Keratinocyte (primary cell): ENCODE measurements at regions not wholly inside any gene's neighbourhood (a gene's known extent, or its start where the extent isn't known, plus 50 kb on each side); places are given as distances from the start of the nearest gene placed in this dataset.

Experiments used
- DNase-seq: peaks from one replicate; pipeline ENCODE4 v3.0.0-alpha.2; 2011; ENCODE audit warnings: low read depth, missing footprints, low spot score
- FAIRE-seq: peaks from 2 replicates; lab custom pipeline; 2011; peaks lifted over from hg19 to GRCh38; lab: Jason Lieb, UNC
- H2AFZ ChIP-seq: 2 replicates; pipeline ENCODE4 v1.6.0; 2012; ENCODE audit warnings: low read length, control low read depth, inconsistent platforms; ENCODE audit not compliant: control insufficient read depth
- H3K27ac ChIP-seq: 2 replicates; pipeline ENCODE4 v1.5.1; 2011; ENCODE audit warnings: low read length; ENCODE audit not compliant: control insufficient read depth, insufficient read depth
- H3K27me3 ChIP-seq: 3 replicates; pipeline ENCODE4 v1.6.0; 2011; ENCODE audit warnings: low read length; ENCODE audit not compliant: control insufficient read depth, insufficient read depth; ENCODE audit errors: extremely low read depth
- H3K36me3 ChIP-seq, 2 experiments: 2 replicates in 1 of 2; 3 replicates in 1 of 2; pipeline ENCODE4 v1.5.1; 2011; ENCODE audit warnings: low read length in 2 of 2, mild to moderate bottlenecking in 1 of 2; ENCODE audit not compliant: control insufficient read depth in 2 of 2, insufficient read depth in 2 of 2; ENCODE audit errors: extremely low read depth in 1 of 2
- H3K4me1 ChIP-seq: 3 replicates; pipeline ENCODE4 v1.5.1; 2011; ENCODE audit warnings: low read length; ENCODE audit not compliant: control insufficient read depth, insufficient read depth; ENCODE audit errors: extremely low read depth
- H3K4me2 ChIP-seq: 3 replicates; pipeline ENCODE4 v1.6.0; 2011; ENCODE audit warnings: low read depth, low read length; ENCODE audit not compliant: control insufficient read depth, insufficient read depth; ENCODE audit errors: extremely low read depth
- H3K4me3 ChIP-seq, 3 experiments: fragments of 200-600 bp in 1 of 3; sonication (generic) in 1 of 3; 2 replicates in 2 of 3; 3 replicates in 1 of 3; pipeline ENCODE4 v1.5.1; 2011 to 2016; ENCODE audit warnings: low read length in 3 of 3, mild to moderate bottlenecking in 3 of 3, control low read depth in 2 of 3, inconsistent platforms in 1 of 3, low read depth in 1 of 3, mixed read lengths in 1 of 3, mixed run types in 1 of 3, moderate library complexity in 1 of 3; ENCODE audit not compliant: control insufficient read depth in 2 of 3, insufficient read depth in 2 of 3; ENCODE audit errors: extremely low read depth in 1 of 3
- H3K79me2 ChIP-seq: 2 replicates; pipeline ENCODE4 v1.6.0; 2012; ENCODE audit warnings: low read length; ENCODE audit not compliant: control insufficient read depth, insufficient read depth
- H3K9ac ChIP-seq: 3 replicates; pipeline ENCODE4 v1.6.0; 2011; ENCODE audit warnings: low read length; ENCODE audit not compliant: control insufficient read depth, insufficient read depth; ENCODE audit errors: extremely low read depth
- H3K9me1 ChIP-seq: 3 replicates; pipeline ENCODE4 v1.6.0; 2011; ENCODE audit warnings: low read length; ENCODE audit not compliant: control insufficient read depth, insufficient read depth; ENCODE audit errors: extremely low read depth
- H3K9me3 ChIP-seq: 2 replicates; pipeline ENCODE4 v1.5.1; 2012; ENCODE audit warnings: low read depth, low read length; ENCODE audit not compliant: control insufficient read depth
- H4K20me1 ChIP-seq: 3 replicates; pipeline ENCODE4 v1.6.0; 2011; ENCODE audit warnings: low read length; ENCODE audit not compliant: control insufficient read depth, insufficient read depth; ENCODE audit errors: extremely low read depth
- CTCF ChIP-seq, 3 experiments: IDR thresholded peaks in 1 of 3; conservative IDR thresholded peaks in 1 of 3; optimal IDR thresholded peaks in 1 of 3; 2 replicates in 2 of 3; 3 replicates in 1 of 3; pipeline versions ENCODE3 to v1.5.1; 2011; ENCODE audit warnings: low read length in 3 of 3, mild to moderate bottlenecking in 3 of 3, moderate library complexity in 2 of 3, control low read depth in 1 of 3, inconsistent platforms in 1 of 3; ENCODE audit not compliant: insufficient read depth in 2 of 3; ENCODE audit errors: extremely low read depth in 1 of 3
- EZH2 ChIP-seq: IDR thresholded peaks from one replicate; pipeline ENCODE4 v1.6.1; 2012; ENCODE audit warnings: inconsistent platforms, mild to moderate bottlenecking, low read length, moderate library complexity
- dilution Hi-C: fragments of 300-500 bp; cut with MboI; formaldehyde crosslinking; loops from one replicate; pipeline ENCODE4 v1.7.0; 2020; ENCODE audit warnings: low sequenced_read_pairs; ENCODE audit not compliant: extremely low pct_ligation_motif_present

DNA sequence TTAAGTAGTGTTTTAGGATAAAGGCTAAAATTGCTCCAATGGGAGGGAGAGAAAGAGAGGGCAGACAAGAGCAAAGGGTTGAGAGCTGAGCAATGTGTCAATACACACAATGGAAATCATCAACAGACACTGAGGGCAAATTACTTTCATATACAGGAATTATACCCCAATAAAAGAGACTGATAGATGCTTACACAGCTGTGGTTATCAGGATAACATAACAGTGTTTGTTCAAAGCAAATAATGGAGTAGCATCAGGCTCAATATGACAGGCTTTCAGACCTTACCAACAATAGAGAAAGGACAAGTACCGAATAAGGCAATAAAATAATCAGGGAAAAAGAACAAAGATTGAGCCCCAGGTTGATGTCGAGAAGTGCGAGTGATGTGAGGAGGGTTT lies 53.4 kb upstream of the DIO2 start:
- Histone ChIP-seq H3K4me3 (no peak overlapping the region), H3K9me3 (no peaks in the 10 kb centered on the region), H3K4me1 (no peaks in the 10 kb centered on the region), H3K9me1 (no peaks in the 10 kb centered on the region), H3K9ac (no peak overlapping the region), H3K27ac (no peak overlapping the region), H3K4me2 (no peak overlapping the region), H3K79me2 (no peaks in the 10 kb centered on the region), H2AFZ (no peak overlapping the region), H3K27me3 (no peaks in the 10 kb centered on the region), H3K36me3 (no peaks in the 10 kb centered on the region), H4K20me1 (no peaks in the 10 kb centered on the region)
- FAIRE-seq (no peak), DNase-seq (no peak)
- dilution Hi-C loops: no loop called here
- no peak for TF ChIP-seq CTCF (optimal IDR thresholded peaks at IDR 0.05 in 1 of 3, IDR thresholded peaks at IDR 0.05 in 1 of 3, conservative IDR thresholded peaks at IDR 0.05 in 1 of 3; ENCODE audit: extremely low read depth in 1 of 3, insufficient read depth in 2 of 3, low read length in 3 of 3)
- TF ChIP-seq EZH2: no peak
